A549 (cell line): ENCODE measurements at regions not wholly inside any gene's neighbourhood (a gene's known extent, or its start where the extent isn't known, plus 50 kb on each side); places are given as distances from the start of the nearest gene placed in this dataset.

Experiments
- CEBPB ChIP-seq, 2 experiments: fragments of >200 bp in 1 of 2; sonication (Bioruptor Twin) in 1 of 2; formaldehyde crosslinking in 1 of 2; IDR thresholded peaks; 2 replicates each; pipeline ENCODE4 v1.6.1; 2012 to 2016
- CTCF ChIP-seq: fragments of >200 bp; sonication (Bioruptor Twin); formaldehyde crosslinking; IDR thresholded peaks from 3 replicates; pipeline ENCODE4 v1.5.1; 2016
- JUN ChIP-seq, 2 experiments: fragments of >200 bp; sonication (Bioruptor Twin); formaldehyde crosslinking; IDR thresholded peaks; 2 replicates in 1 of 2; 3 replicates in 1 of 2; pipeline ENCODE4 v1.6.1; 2016 to 2017
- JUNB ChIP-seq: fragments of >200 bp; sonication (Bioruptor Twin); formaldehyde crosslinking; IDR thresholded peaks from 2 replicates; pipeline ENCODE4 v1.6.1; 2016
- KDM1A ChIP-seq: fragments of 200-600 bp; sonication (generic); IDR thresholded peaks from 2 replicates; pipeline ENCODE4 v1.6.1; 2016; ENCODE audit warnings: low read depth, mild to moderate bottlenecking
- PHF8 ChIP-seq: fragments of 200-600 bp; sonication (generic); IDR thresholded peaks from 2 replicates; pipeline ENCODE4 v1.6.1; 2016; ENCODE audit warnings: low read depth, mild to moderate bottlenecking, antibody characterized with exemption, moderate library complexity, borderline replicate concordance
- POLR2A ChIP-seq: IDR thresholded peaks from 2 replicates; pipeline ENCODE4 v1.6.1; 2012; ENCODE audit warnings: mild to moderate bottlenecking, low read length
- POLR2AphosphoS2 ChIP-seq: conservative IDR thresholded peaks from 2 replicates; pipeline ENCODE4 v1.6.1; 2012; ENCODE audit warnings: low read length, improper control_type of control experiment, inconsistent platforms
- RAD21 ChIP-seq, 2 experiments: fragments of >200 bp in 1 of 2; sonication (Bioruptor Twin) in 1 of 2; formaldehyde crosslinking in 1 of 2; IDR thresholded peaks in 1 of 2; conservative IDR thresholded peaks in 1 of 2; 2 replicates in 1 of 2; 3 replicates in 1 of 2; pipeline ENCODE4 v1.6.1; 2012 to 2018; ENCODE audit warnings: inconsistent platforms in 1 of 2
- RNF2 ChIP-seq: fragments of 200-600 bp; sonication (generic); IDR thresholded peaks from 2 replicates; pipeline ENCODE4 v1.6.1; 2016; ENCODE audit warnings: low read depth, mild to moderate bottlenecking, antibody characterized with exemption, moderate library complexity, borderline replicate concordance
- USF2 ChIP-seq: fragments of 450-650 bp; IDR thresholded peaks from 2 replicates; pipeline ENCODE4 v1.6.1; 2014; ENCODE audit warnings: antibody characterized with exemption
- ZFP36 ChIP-seq: fragments of 450-650 bp; IDR thresholded peaks from 2 replicates; pipeline ENCODE4 v1.6.1; 2014; ENCODE audit warnings: borderline replicate concordance; ENCODE audit not compliant: partially characterized antibody

- TF ChIP-seq ZFP36: no peak
- no peak for TF ChIP-seq RNF2
- no peak for TF ChIP-seq JUNB
- no peak for TF ChIP-seq CEBPB (IDR thresholded peaks at IDR 0.05)
- no peak for TF ChIP-seq CTCF
- no peak for TF ChIP-seq JUN (IDR thresholded peaks at IDR 0.05)
- no peak for TF ChIP-seq RAD21 (conservative IDR thresholded peaks at IDR 0.05 in 1 of 2, IDR thresholded peaks at IDR 0.05 in 1 of 2)
- TF ChIP-seq KDM1A: no peak
- TF ChIP-seq PHF8: no peak
- TF ChIP-seq USF2: no peak
- no peak for TF ChIP-seq POLR2A
- TF ChIP-seq POLR2AphosphoS2: no peak
Observed at GRCh38 chr12:3341594-3341993, 149.4 kb upstream of the PRMT8 start.
